K562 (cell line): ENCODE measurements at regions not wholly inside any gene's neighbourhood (a gene's known extent, or its start where the extent isn't known, plus 50 kb on each side); places are given as distances from the start of the nearest gene placed in this dataset.

Source experiments
- FOXO4 ChIP-seq: fragments of 450-650 bp; formaldehyde crosslinking; IDR thresholded peaks from 2 replicates; pipeline ENCODE4 v1.4.0; 2020; ENCODE audit warnings: mild to moderate bottlenecking, moderate library complexity
- POLR2AphosphoS2 ChIP-seq: IDR thresholded peaks from 2 replicates; pipeline ENCODE4 v1.6.1; 2012; ENCODE audit warnings: low read length, improper control_type of control experiment
- POLR2AphosphoS5 ChIP-seq: IDR thresholded peaks from 2 replicates; pipeline ENCODE4 v1.6.1; 2011; ENCODE audit warnings: mild to moderate bottlenecking, low read depth, low read length, moderate library complexity; ENCODE audit not compliant: control insufficient read depth, insufficient read depth
- ZHX1 ChIP-seq: fragments of 150-350 bp; conservative IDR thresholded peaks from 2 replicates; pipeline ENCODE4 v1.6.1; 2014; ENCODE audit warnings: low read length
- ZNF778 ChIP-seq: fragments of 450-650 bp; formaldehyde crosslinking; IDR thresholded peaks from 2 replicates; pipeline ENCODE4 v1.4.0; 2020; ENCODE audit warnings: mild to moderate bottlenecking, moderate library complexity

GRCh38 chr13:106155411-106155810 is 380.1 kb downstream of the EFNB2 start:
- TF ChIP-seq FOXO4 (CRISPR knock-in tag): no peak
- TF ChIP-seq POLR2AphosphoS5: no peak
- TF ChIP-seq ZNF778 (CRISPR knock-in tag): no peak
- no peak for TF ChIP-seq POLR2AphosphoS2
- TF ChIP-seq ZHX1: no peak
